H7 (cell line): ENCODE measurements at regions not wholly inside any gene's neighbourhood (a gene's known extent, or its start where the extent isn't known, plus 50 kb on each side); places are given as distances from the start of the nearest gene placed in this dataset.

ENCODE experiments used
- DNase-seq: peaks from one replicate; pipeline ENCODE4 v3.0.0; 2012
- H3K27me3 ChIP-seq: 2 replicates; pipeline ENCODE4 v1.6.0; 2011; ENCODE audit warnings: mild to moderate bottlenecking, low read length; ENCODE audit not compliant: control insufficient read depth, insufficient read depth
- H3K36me3 ChIP-seq: replicated peaks from 2 replicates; pipeline ENCODE4 v1.5.1; 2011; ENCODE audit warnings: low read length; ENCODE audit not compliant: control insufficient read depth, insufficient read depth
- H3K4me3 ChIP-seq: 2 replicates; pipeline ENCODE4 v1.5.1; 2011; ENCODE audit warnings: low read depth, mild to moderate bottlenecking, control low read depth, low read length, moderate library complexity; ENCODE audit not compliant: insufficient read depth

DNA sequence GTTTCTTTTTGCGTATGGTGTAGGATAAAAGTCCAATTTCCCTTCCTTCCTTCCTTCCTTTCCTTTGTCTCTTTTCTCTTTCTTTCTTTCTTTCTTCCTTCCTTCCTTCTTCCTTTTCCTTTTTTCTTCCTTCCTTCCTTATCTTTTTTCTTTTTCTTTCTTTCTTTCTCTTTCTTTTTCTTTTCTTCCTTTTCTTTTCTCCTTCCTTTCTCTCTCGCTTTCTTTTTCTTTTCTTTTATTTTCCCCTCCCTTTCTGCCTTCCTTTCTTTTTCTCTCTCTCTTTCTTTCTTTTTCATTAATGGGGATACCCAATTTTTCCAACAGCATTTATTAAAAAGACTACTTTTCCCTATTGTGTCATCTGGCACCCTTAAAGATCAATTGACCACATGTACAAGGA, 1359.7 kb downstream of the FAM181B start:
- Histone ChIP-seq H3K27me3 (no peaks in the 10 kb centered on the region), H3K36me3 (no peaks in the 10 kb centered on the region), H3K4me3 (no peak overlapping the region)
- no peak for DNase-seq

- no peaks in the 10 kb centered on the region for H3K36me3 ChIP-seq
- H3K4me3 ChIP-seq, result no peak overlapping the region
- no peak for DNase-seq
- no peaks in the 10 kb centered on the region for H3K27me3 ChIP-seq
Measured at GRCh38 chr11:81368192-81368591, 1365.5 kb downstream of the FAM181B start.

GRCh38 chr11:81365496-81365895, 1368.2 kb downstream of the FAM181B start:
- no peak for DNase-seq
- Histone ChIP-seq H3K4me3 (no peak overlapping the region), H3K27me3 (no peaks in the 10 kb centered on the region), H3K36me3 (no peaks in the 10 kb centered on the region)

DNA sequence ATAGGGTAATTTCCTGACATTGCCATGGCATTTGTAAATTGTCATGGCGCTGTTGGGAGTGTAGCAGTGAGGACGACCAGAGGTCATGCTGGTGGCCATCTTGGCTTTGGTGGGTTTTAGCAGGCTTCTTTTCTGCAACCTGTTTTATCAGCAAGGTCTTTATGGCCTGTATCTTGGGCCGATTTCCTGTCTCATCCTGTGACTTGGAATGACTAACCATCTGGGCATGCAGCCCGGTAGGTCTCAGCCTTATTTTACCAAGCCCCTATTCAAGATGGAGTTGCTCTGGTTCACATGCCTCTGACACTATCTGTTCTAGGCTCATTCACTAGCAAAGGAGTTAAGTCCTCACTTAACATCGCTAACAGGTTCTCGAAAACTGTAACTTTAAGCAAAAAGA, 1374.2 kb downstream of the FAM181B start:
- DNase-seq, result no peak
- Histone ChIP-seq H3K4me3 (no peak overlapping the region), H3K27me3 (no peaks in the 10 kb centered on the region), H3K36me3 (no peaks in the 10 kb centered on the region)

- no peak for DNase-seq
- H3K36me3 ChIP-seq, result no peaks in the 10 kb centered on the region
- no peaks in the 10 kb centered on the region for H3K27me3 ChIP-seq
- no peak overlapping the region for H3K4me3 ChIP-seq
Measured at GRCh38 chr11:81345609-81346008, 1388.1 kb downstream of the FAM181B start.

DNA sequence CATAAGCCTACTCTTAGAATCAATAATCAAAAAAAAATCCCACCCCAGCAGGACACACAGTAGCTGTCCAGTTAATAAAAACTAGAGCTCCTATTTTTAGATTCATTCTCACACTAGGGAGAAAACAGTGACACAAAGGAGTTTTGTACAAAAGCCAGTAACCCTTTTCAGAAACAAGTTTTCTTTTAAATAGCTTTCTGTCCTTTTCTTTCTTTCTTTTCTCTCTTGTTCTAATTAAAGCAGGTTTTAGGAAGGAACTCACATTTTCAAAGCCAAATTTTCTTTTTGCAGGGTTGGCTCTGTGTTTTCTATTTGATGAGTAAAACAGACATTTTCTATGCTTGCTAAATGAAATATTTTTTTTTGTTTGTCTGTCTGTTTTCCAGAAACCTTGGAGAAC, 1390.7 kb downstream of the FAM181B start:
- Histone ChIP-seq H3K27me3 (no peaks in the 10 kb centered on the region), H3K36me3 (no peaks in the 10 kb centered on the region), H3K4me3 (no peak overlapping the region)
- DNase-seq, result no peak

DNA sequence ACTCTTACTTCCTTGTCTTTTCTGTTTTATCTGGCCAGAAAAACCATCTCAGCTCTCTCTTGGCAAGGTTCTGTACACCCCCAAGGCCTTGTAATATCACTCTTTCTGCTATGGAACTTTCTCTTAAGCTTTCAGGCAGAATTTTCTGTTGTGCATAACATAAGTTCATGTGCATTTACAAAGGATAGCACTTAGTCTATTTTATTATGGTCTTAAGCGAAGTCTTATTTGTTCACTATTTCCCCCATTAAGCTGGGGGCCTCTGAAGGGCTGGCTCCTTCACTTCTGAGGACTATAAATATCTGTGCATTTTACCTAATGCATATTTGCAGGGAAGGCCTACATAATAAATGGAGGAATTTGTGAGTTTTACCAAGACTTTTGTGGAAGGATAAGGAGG, 1393.4 kb downstream of the FAM181B start:
- DNase-seq, result no peak
- Histone ChIP-seq H3K36me3 (no peaks in the 10 kb centered on the region), H3K4me3 (no peak overlapping the region), H3K27me3 (no peaks in the 10 kb centered on the region)

DNA sequence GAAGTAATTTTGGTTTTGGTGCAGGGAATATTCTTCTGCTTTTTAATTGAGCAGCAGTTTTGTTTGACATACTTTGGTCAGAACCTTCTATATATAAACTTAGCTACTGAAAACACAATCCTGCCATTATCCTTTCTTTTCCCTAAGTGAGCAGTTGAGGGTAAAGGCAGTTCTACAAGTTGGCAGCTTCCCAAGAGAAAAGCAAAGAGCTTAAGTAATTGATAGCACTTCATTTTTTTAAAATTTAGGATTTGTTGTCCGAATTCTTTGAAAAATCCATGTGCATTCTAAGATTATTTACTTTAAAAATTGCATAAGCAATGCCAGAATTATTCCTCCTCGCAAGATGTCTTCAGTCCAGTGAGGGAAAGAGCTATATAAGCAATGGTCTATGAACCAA, 1394.1 kb downstream of the FAM181B start:
- no peak for DNase-seq
- H3K4me3 ChIP-seq, result no peak overlapping the region
- H3K27me3 ChIP-seq, result no peaks in the 10 kb centered on the region
- H3K36me3 ChIP-seq, result no peaks in the 10 kb centered on the region

GRCh38 chr11:81337756-81338155, 1395.9 kb downstream of the FAM181B start:
- Histone ChIP-seq H3K27me3 (no peaks in the 10 kb centered on the region), H3K4me3 (no peak overlapping the region), H3K36me3 (no peaks in the 10 kb centered on the region)
- no peak for DNase-seq

- H3K36me3 ChIP-seq, result no peaks in the 10 kb centered on the region
- H3K27me3 ChIP-seq, result no peaks in the 10 kb centered on the region
- H3K4me3 ChIP-seq, result no peak overlapping the region
- no peak for DNase-seq
Measured at GRCh38 chr11:81332276-81332675, 1401.4 kb downstream of the FAM181B start.

GRCh38 chr11:81331611-81332235, 1401.9 kb downstream of the FAM181B start:
- H3K4me3 ChIP-seq, result no peak overlapping the region
- DNase-seq, result no peak
- H3K27me3 ChIP-seq, result no peaks in the 10 kb centered on the region
- no peaks in the 10 kb centered on the region for H3K36me3 ChIP-seq

DNA sequence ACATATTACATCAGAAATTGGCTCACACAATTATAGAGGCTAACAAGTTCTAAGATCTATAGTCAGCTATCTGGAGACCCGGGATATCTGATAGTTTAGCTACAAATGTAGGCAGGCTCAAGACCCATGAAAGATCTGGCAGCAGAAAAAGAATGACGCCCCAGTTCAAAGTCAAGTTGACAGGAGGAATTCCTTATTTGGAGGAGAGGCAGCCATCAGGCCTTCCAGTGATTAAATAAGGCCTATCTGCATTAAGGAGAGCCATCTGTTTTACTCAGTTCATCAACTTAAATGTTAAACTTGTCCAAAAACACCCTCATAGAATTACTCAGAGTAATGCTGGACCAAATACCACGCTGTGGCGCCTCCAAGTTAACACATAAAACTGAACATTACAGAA, 1402.6 kb downstream of the FAM181B start:
- no peaks in the 10 kb centered on the region for H3K27me3 ChIP-seq
- no peaks in the 10 kb centered on the region for H3K36me3 ChIP-seq
- DNase-seq, result no peak
- H3K4me3 ChIP-seq, result no peak overlapping the region

- no peak for DNase-seq
- no peak overlapping the region for H3K4me3 ChIP-seq
- H3K36me3 ChIP-seq, result no peaks in the 10 kb centered on the region
- H3K27me3 ChIP-seq, result no peaks in the 10 kb centered on the region
Measured at GRCh38 chr11:81303038-81303664, 1430.5 kb downstream of the FAM181B start.

DNA sequence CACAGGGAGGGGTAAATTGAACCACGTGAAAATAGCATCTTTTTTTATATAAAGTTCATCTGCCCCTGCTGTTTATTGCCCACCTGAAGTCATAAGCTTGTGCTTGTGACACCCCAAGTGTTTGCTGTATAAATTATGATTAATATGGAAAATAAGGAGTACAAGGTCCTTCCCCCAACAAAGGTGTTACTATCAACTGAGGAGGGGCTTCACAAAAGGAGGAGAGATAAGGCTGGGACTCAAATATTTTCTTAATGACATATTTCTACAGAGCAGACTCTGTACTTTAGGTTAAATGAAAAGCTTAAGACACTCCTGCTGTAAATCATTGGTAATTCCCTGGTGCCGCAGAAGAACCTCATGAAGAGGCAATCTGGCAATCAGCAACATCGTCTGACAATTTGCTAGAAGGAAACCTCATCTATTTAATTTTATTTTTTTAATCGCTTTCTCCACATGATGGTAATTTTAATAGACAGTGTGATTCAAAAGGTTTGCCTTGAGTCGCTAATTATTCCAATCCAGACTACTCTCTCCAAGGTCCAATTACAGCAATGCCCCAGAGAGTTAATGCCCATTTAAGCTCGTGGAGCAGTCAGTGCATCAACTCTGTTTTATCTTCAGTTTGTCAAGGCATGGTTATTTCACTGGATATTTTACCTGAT, 1432.4 kb downstream of the FAM181B start:
- DNase-seq, result no peak
- Histone ChIP-seq H3K4me3 (no peak overlapping the region), H3K36me3 (no peaks in the 10 kb centered on the region), H3K27me3 (no peaks in the 10 kb centered on the region)

DNA sequence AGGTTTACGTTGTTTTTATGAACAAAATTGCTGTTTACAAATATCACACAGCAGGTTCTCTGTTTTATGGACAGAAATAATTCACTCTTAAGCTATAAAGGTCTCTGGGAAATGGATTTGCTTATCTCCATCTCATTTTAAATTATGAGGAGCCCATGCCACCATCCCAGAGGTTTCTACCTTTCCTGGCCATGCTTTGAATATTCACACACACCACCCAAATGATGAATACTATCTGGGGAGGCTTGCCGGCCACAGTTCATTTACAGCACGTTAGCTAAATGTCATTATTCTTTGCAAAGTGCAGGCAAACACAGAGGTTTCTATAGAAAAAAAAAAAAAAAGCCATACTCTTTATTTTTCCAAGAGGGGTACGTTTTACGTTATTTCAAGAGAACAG, 1446.7 kb downstream of the FAM181B start:
- H3K27me3 ChIP-seq, result no peaks in the 10 kb centered on the region
- H3K4me3 ChIP-seq, result no peak overlapping the region
- no peak for DNase-seq
- no peaks in the 10 kb centered on the region for H3K36me3 ChIP-seq
